Activated CD4-positive, alpha-beta T cell treated with anti-CD3 and anti-CD28 coated beads for 4 hours (primary cell): ENCODE measurements at regions not wholly inside any gene's neighbourhood (a gene's known extent, or its start where the extent isn't known, plus 50 kb on each side); places are given as distances from the start of the nearest gene placed in this dataset.
"Not testable (repeated sequence)": the region's sequence is repeated elsewhere in the genome, so short reads cannot be mapped to it uniquely, and the experiment has no call there.

Experiments used
- DNase-seq, 2 donors: peaks; one replicate each; pipeline ENCODE4 v3.0.0-alpha.2; 2020

DNA sequence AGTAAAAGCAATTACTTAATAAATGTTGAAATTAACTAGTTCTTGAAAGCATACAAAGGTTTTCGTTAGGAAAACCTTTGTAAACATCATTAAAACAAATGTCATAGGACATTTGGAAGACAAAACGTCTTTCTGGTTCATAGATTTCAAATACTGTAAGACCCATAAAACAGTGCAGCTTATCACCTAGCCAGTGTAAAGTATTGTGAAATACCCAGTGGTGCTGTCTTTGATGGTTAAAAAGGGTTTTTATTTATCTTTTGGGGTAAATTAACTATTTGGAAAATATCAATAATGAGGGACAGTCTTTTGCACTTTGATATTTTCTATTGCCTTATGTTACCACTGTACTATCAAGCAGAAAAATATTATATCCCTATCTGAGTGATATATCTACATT, 120.0 kb upstream of the FAM98A start:
- no peak for DNase-seq

DNA sequence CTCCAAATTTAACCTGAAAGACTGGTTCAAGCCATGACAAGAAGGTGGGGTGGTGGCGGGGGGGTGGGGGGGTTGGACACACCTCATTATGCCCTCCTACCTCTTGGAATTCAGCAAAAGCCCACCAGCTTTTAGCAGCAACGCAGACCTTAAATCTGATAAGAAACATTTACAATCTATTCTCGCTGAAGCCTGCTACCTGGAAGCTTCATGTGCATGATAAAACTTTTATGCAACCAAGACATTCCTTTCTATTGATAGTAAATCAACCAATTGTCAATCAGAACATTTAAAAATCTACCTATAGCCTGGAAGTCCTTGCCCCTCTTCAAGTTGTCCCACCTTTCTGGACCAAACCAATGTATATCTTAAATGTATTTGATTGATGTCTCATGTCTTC, 113.6 kb upstream of the FAM98A start:
- no peak for DNase-seq

GRCh38 chr2:33709951-33710350, 110.9 kb upstream of the FAM98A start:
- DNase-seq: no peak

GRCh38 chr2:33707312-33707711, 108.2 kb upstream of the FAM98A start:
- no peak for DNase-seq

DNA sequence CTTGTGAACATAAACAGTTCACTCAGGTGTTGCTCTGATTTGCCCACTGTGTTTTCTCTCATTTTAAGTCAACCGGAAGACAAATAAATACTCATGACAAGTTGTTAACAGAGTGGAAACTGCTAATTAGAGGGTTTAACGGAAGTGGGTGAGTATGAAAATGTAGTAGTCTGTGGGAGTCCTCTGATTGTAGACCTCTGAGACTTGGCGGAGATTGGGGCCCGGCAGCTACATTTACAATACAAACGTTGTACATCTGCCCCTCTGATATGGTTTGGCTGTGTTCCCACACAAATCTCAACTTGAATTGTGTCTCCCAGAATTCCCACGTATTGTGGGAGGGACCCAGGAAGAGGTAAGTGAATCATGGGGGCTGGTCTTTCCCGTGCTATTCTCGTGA, 107.3 kb upstream of the FAM98A start:
- DNase-seq: no peak

- no peak for DNase-seq
Observed at GRCh38 chr2:33704406-33704855, 105.3 kb upstream of the FAM98A start.

- DNase-seq: no peak
Observed at GRCh38 chr2:33696234-33696633, 97.1 kb upstream of the FAM98A start.

GRCh38 chr2:33694904-33695303, 95.8 kb upstream of the FAM98A start:
- DNase-seq: no peak

- not testable (repeated sequence) for DNase-seq
Observed at GRCh38 chr2:33690686-33691085, 91.6 kb upstream of the FAM98A start.

GRCh38 chr2:33681364-33681757, 82.3 kb upstream of the FAM98A start:
- no peak for DNase-seq

DNA sequence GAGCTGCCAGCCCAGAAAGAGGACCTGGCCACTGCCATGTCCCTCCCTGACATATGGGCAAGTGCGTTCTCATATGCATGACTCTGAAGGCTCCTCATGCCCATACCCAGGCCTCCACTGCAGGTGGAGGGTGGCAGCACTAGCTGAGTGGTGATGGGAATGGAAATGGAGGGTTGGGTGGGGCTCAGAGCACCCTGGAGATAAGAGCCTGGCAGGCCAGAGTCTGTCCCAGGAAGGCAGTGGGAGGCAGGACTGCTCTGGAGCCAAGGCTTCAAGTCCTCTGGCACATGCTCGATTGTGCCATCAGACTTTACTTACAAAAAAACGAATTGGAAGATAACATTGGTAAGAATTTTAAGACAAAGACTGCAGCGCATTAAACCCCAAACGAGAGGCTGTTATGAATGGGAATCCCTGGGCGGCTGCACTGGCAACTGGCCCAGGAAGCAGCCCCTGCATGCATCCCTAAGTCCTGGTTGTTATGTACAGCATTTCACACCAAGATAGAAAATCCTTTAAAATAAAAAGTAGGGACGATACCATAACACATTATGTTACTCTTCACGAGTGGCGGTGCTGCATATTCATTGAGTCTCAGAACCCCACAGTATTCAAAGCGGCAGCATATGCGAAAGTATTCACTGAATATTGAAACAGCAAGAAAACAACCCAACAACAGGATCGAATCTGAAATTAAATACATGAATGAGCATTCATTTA, 81.7 kb upstream of the FAM98A start:
- no peak for DNase-seq

- DNase-seq: no peak
Observed at GRCh38 chr2:33678436-33678835, 79.3 kb upstream of the FAM98A start.

GRCh38 chr2:33673937-33674336, 74.8 kb upstream of the FAM98A start:
- no peak for DNase-seq

GRCh38 chr2:33672896-33673295, 73.8 kb upstream of the FAM98A start:
- DNase-seq: no peak

DNA sequence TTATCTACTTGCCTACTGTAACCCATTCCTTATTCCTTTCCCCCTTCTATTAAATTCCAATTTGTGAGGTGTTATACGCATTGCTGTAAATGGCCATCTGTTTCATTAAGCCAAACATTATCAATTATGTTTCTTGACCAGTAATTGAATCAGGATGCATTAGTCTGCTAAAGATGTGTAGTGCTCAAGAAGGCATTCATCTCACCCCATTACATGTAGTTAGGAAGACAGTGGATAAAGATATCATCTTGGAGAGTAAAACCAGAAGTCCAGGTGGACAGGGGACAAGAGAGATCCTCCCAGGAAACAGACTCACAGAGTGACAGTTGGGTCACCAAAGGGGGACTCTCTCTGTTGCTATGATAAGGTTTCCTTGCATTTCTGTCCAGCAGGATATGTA, 73.3 kb upstream of the FAM98A start:
- DNase-seq: no peak

DNA sequence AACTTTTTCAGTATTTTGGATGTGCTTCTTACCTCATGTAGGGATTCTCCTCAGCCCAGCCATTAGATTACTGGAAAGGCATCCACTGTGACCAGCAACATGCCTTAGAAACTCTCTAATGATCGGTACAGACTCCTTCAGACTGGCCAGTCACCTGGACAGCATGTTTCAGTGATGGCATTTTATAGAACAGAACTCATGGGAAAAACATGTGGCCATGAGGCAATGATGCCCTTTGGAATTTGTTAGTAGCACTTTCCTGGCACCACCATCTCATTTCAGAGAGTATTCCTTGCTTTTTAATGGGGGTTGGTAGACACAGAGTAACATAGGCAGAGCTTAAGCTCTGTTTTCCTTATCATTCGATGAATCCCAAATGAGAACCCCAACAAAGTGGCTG, 72.1 kb upstream of the FAM98A start:
- DNase-seq: no peak

- no peak for DNase-seq
Observed at GRCh38 chr2:33670392-33670937, 71.4 kb upstream of the FAM98A start.

DNA sequence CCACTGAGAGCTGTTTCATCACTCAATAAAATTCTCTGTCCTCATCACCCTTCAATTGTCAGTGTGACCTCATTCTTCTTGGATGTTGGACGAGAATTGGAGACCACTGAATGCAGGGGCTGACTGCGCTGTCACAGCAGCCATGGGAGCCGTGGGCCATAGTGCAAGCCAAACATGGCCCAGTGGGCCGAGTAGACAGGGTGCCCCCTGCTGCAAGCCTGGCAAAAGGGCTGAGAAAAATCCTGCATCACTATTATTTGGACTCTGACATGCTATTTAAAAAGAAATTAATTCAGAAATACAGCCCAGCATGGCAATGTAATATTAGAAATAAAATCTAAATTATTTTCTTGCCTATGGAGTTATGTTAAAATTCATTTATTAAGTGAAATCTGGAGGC, 67.8 kb upstream of the FAM98A start:
- DNase-seq: no peak

DNA sequence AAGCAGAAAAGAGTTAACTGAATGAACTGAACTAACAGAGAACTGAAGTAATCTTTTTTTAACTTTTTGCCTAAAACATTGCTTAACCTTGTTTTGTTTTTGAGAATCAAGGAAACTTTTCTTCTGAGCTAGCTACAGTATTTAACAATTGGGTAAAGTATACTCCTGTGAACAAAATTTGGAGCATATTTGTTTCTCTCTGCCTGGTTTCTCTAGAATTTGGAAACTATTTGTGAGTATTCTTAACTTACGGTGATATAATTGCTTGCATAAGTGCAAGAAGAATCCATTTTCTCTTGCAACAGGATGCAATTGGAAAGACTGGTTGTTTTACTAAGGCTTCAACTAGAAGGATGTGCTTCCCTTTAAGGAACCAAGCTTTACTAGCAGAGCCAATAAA, 65.9 kb upstream of the FAM98A start:
- DNase-seq: no peak

DNA sequence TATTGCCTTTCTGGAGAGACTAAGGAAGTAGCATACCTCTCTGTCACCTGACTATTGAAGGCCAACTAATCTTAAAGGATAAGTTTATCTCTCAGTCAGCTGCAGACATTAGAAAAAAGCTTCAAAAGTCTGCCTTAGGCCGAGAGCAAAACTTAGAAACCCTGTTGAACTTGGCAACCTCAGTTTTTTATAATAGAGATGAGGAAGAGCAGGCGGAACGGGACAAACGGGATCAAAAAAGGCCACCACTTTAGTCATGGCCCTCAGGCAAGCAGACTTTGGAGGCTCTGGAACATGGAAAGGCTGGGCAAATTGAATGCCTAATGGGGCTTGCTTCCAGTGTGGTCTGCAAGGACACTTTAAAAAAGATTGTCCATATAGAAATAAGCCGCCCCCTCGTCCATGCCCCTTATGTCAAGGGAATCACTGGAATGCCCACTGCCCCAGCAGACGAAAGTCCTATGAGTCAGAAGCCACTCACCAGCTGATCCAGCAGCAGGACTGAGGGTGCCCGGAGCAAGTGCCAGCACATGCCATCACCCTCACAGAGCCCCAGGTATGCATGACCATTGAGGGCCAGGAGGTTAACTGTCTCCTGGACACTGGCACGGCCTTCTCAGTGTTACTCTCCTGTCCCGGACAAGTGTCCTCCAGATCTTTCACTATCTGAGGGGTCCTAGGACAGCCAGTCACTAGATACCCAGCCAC, 61.5 kb upstream of the FAM98A start:
- no peak for DNase-seq

GRCh38 chr2:33655626-33656320, 56.7 kb upstream of the FAM98A start:
- no peak for DNase-seq

- no peak for DNase-seq
Observed at GRCh38 chr2:33652830-33653229, 53.7 kb upstream of the FAM98A start.

GRCh38 chr2:33650171-33650570, 51.1 kb upstream of the FAM98A start:
- DNase-seq: no peak
